ENCODE measurements at regions not wholly inside any gene's neighbourhood (a gene's known extent, or its start where the extent isn't known, plus 50 kb on each side); places are given as distances from the start of the nearest gene placed in this dataset.

- TF ChIP-seq CTCF (IDR thresholded peaks at IDR 0.05; ENCODE audit: low read depth, low read length) (no peak), EZH2phosphoT487 (IDR thresholded peaks at IDR 0.05; ENCODE audit: low read depth) (no peak)
These were observed 172.6 kb downstream of the CHRM3 start for GRCh38 chr1:239558991-239559390.
